OCI-LY3 (cell line): ENCODE measurements at regions not wholly inside any gene's neighbourhood (a gene's known extent, or its start where the extent isn't known, plus 50 kb on each side); places are given as distances from the start of the nearest gene placed in this dataset.

ENCODE experiments used
- EZH2phosphoT487 ChIP-seq: fragments of 200-600 bp; shearing (Covaris generic); IDR thresholded peaks from 2 replicates; pipeline ENCODE4 v1.6.1; 2018; ENCODE audit warnings: antibody characterized with exemption, mixed run types, low read depth
- TF ChIP-seq, protein P1 (sequence below): fragments of 200-600, 300-600 bp; sonication (generic); IDR thresholded peaks from 2 replicates; pipeline ENCODE4 v1.5.1; 2014; ENCODE audit warnings: antibody characterized with exemption, low read length, low read depth

GRCh38 chr18:21960189-21960588, 209.2 kb upstream of the GATA6 start:
- TF ChIP-seq, protein P1, sequence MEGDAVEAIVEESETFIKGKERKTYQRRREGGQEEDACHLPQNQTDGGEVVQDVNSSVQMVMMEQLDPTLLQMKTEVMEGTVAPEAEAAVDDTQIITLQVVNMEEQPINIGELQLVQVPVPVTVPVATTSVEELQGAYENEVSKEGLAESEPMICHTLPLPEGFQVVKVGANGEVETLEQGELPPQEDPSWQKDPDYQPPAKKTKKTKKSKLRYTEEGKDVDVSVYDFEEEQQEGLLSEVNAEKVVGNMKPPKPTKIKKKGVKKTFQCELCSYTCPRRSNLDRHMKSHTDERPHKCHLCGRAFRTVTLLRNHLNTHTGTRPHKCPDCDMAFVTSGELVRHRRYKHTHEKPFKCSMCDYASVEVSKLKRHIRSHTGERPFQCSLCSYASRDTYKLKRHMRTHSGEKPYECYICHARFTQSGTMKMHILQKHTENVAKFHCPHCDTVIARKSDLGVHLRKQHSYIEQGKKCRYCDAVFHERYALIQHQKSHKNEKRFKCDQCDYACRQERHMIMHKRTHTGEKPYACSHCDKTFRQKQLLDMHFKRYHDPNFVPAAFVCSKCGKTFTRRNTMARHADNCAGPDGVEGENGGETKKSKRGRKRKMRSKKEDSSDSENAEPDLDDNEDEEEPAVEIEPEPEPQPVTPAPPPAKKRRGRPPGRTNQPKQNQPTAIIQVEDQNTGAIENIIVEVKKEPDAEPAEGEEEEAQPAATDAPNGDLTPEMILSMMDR, result no peak
- no peak for TF ChIP-seq EZH2phosphoT487
